ENCODE measurements at regions not wholly inside any gene's neighbourhood (a gene's known extent, or its start where the extent isn't known, plus 50 kb on each side); places are given as distances from the start of the nearest gene placed in this dataset.

- Histone ChIP-seq H3K36me3 (ENCODE audit: control insufficient read depth, insufficient read depth, low read length) (no peaks in the 10 kb centered on the region), H3K4me1 (no peaks in the 10 kb centered on the region), H3K9me3 (no peaks in the 10 kb centered on the region), H3K4me3 (ENCODE audit: low read depth, low read length) (no peak overlapping the region), H3K27me3 (replicated peaks; ENCODE audit: control insufficient read depth, insufficient read depth, low read length) (no peaks in the 10 kb centered on the region)
- intact Hi-C loops (cut with micrococcal nuclease; ENCODE audit: unreplicated experiment): loop anchor here (10.0 kb wide), 1 partner anchor 113 kb away; no protein-coding TSS in a partner anchor
- Mint-ChIP-seq H3K4me1 (ENCODE audit: low read depth, unreplicated experiment) (no peaks in the 10 kb centered on the region), H3K27me3 (ENCODE audit: insufficient read depth, unreplicated experiment) (no peaks in the 10 kb centered on the region), H3K27ac (ENCODE audit: unreplicated experiment) (no peak overlapping the region), H3K36me3 (ENCODE audit: insufficient read depth, unreplicated experiment) (no peaks in the 10 kb centered on the region), H3K9me3 (ENCODE audit: unreplicated experiment) (no peaks in the 10 kb centered on the region), H3K4me3 (ENCODE audit: unreplicated experiment) (no peak overlapping the region)
- no peak for TF ChIP-seq CTCF (IDR thresholded peaks at IDR 0.05; ENCODE audit: insufficient read depth in 1 of 2, low read depth in 1 of 2, low read length in 1 of 2, severe bottlenecking in 1 of 2, unreplicated experiment in 1 of 2)
- CTCF ChIA-PET: no interaction called here
- DNase-seq: no peak
- POLR2A ChIA-PET: no interaction called here
- BruUV-seq (replicated peaks): no TSS peak
Observed at GRCh38 chr21:16081304-16081703, 351.5 kb downstream of the USP25 start.

- intact Hi-C loops (cut with micrococcal nuclease; ENCODE audit: unreplicated experiment): loop anchor here (1.0 to 10.0 kb wide), 2 partner anchors 113 to 248 kb away; no protein-coding TSS in a partner anchor
- CTCF ChIA-PET: interaction anchor here (0.6 to 1.0 kb wide), 3 partner anchors 29 to 248 kb away, joined by 3 to 13 read pairs (median 3); no protein-coding TSS in a partner anchor
Observed at GRCh38 chr21:16082038-16082816, 352.4 kb downstream of the USP25 start.

GRCh38 chr21:16084776-16085364 is 355.1 kb downstream of the USP25 start:
- H3K36me3 Mint-ChIP-seq (ENCODE audit: insufficient read depth, unreplicated experiment): no peaks in the 10 kb centered on the region
- no peak for DNase-seq
- BruUV-seq (replicated peaks): no TSS peak
- no peak for TF ChIP-seq CTCF (IDR thresholded peaks at IDR 0.05; ENCODE audit: insufficient read depth in 1 of 2, low read depth in 1 of 2, low read length in 1 of 2, severe bottlenecking in 1 of 2, unreplicated experiment in 1 of 2)
- H3K9me3 Mint-ChIP-seq (ENCODE audit: unreplicated experiment): no peaks in the 10 kb centered on the region
- H3K4me1 Mint-ChIP-seq (ENCODE audit: low read depth, unreplicated experiment): no peaks in the 10 kb centered on the region
- no peaks in the 10 kb centered on the region for H3K36me3 ChIP-seq (ENCODE audit: control insufficient read depth, insufficient read depth, low read length)
- no peaks in the 10 kb centered on the region for H3K27me3 ChIP-seq (replicated peaks; ENCODE audit: control insufficient read depth, insufficient read depth, low read length)
- POLR2A ChIA-PET: no interaction called here
- H3K27me3 Mint-ChIP-seq (ENCODE audit: insufficient read depth, unreplicated experiment): no peaks in the 10 kb centered on the region
- intact Hi-C loops (cut with micrococcal nuclease; ENCODE audit: unreplicated experiment): loop anchor here (10.0 kb wide), 1 partner anchor 110 kb away; no protein-coding TSS in a partner anchor
- H3K4me1 ChIP-seq: no peaks in the 10 kb centered on the region
- H3K27ac Mint-ChIP-seq (ENCODE audit: unreplicated experiment): no peak overlapping the region
- H3K9me3 ChIP-seq: no peaks in the 10 kb centered on the region
- no peak overlapping the region for H3K4me3 Mint-ChIP-seq (ENCODE audit: unreplicated experiment)
- no peak overlapping the region for H3K4me3 ChIP-seq (ENCODE audit: low read depth, low read length)
- CTCF ChIA-PET: no interaction called here

More at GRCh38 chr21:16082038-16082816, 352.4 kb downstream of the USP25 start:
- Histone ChIP-seq H3K27me3 (replicated peaks; ENCODE audit: control insufficient read depth, insufficient read depth, low read length) (no peaks in the 10 kb centered on the region), H3K4me3 (ENCODE audit: low read depth, low read length) (no peak overlapping the region), H3K4me1 (no peaks in the 10 kb centered on the region), H3K36me3 (ENCODE audit: control insufficient read depth, insufficient read depth, low read length) (no peaks in the 10 kb centered on the region), H3K9me3 (no peaks in the 10 kb centered on the region)
- Mint-ChIP-seq H3K27me3 (ENCODE audit: insufficient read depth, unreplicated experiment) (no peaks in the 10 kb centered on the region), H3K4me1 (ENCODE audit: low read depth, unreplicated experiment) (no peaks in the 10 kb centered on the region), H3K4me3 (ENCODE audit: unreplicated experiment) (no peak overlapping the region), H3K36me3 (ENCODE audit: insufficient read depth, unreplicated experiment) (no peaks in the 10 kb centered on the region), H3K9me3 (ENCODE audit: unreplicated experiment) (no peaks in the 10 kb centered on the region), H3K27ac (ENCODE audit: unreplicated experiment) (no peak overlapping the region)
- TF ChIP-seq CTCF (IDR thresholded peaks at IDR 0.05; ENCODE audit: insufficient read depth in 1 of 2, low read depth in 1 of 2, low read length in 1 of 2, severe bottlenecking in 1 of 2, unreplicated experiment in 1 of 2): peak in 1 of 2 experiments; percentile 47
- POLR2A ChIA-PET: no interaction called here
- BruUV-seq (replicated peaks): no TSS peak
- no peak for DNase-seq
